HEK293 (cell line): ENCODE measurements at regions not wholly inside any gene's neighbourhood (a gene's known extent, or its start where the extent isn't known, plus 50 kb on each side); places are given as distances from the start of the nearest gene placed in this dataset.

Experiments used
- CTCF ChIA-PET: fragments of 350-600 bp; formaldehyde crosslinking; extraction: SDS; loops from one replicate; lab custom pipeline; 2021; ENCODE audit warnings: antibody characterized with exemption; lab: Yijun Ruan, JAX
- POLR2A ChIA-PET: fragments of 300-600 bp; formaldehyde crosslinking; extraction: SDS; loops from one replicate; lab custom pipeline; 2020; ENCODE audit warnings: antibody characterized with exemption, inconsistent platforms; lab: Yijun Ruan, JAX
- H3K27ac ChIP-seq: fragments of 200-500 bp; sonication (Bioruptor generic); 2 replicates; pipeline ENCODE4 v1.5.1; 2014; ENCODE audit warnings: low read depth, low read length, control low read depth, inconsistent platforms; ENCODE audit errors: extremely low read depth
- H3K36me3 ChIP-seq, 2 experiments: fragments of 200-500 bp in 1 of 2; sonication (Bioruptor generic) in 1 of 2; 1 replicate in 1 of 2; 2 replicates in 1 of 2; pipeline ENCODE4 v1.5.1; 2014 to 2017; ENCODE audit warnings: inconsistent platforms in 2 of 2, low read length in 2 of 2; ENCODE audit not compliant: control insufficient read depth in 2 of 2, insufficient read depth in 1 of 2
- H3K4me1 ChIP-seq: fragments of 200-500 bp; sonication (Bioruptor generic); 2 replicates; pipeline ENCODE4 v1.5.1; 2014; ENCODE audit warnings: mild to moderate bottlenecking, low read length, inconsistent platforms; ENCODE audit not compliant: control insufficient read depth, insufficient read depth
- H3K4me3 ChIP-seq: 2 replicates; pipeline ENCODE4 v1.5.1; 2011; ENCODE audit warnings: low read depth, mild to moderate bottlenecking, control low read depth, low read length, moderate library complexity
- H3K9me3 ChIP-seq: fragments of 200-500 bp; sonication (Bioruptor generic); 2 replicates; pipeline ENCODE4 v1.5.1; 2014; ENCODE audit warnings: low read depth, low read length, inconsistent platforms; ENCODE audit not compliant: control insufficient read depth, insufficient read depth
- GLI2 ChIP-seq: fragments of 450-650 bp; formaldehyde crosslinking; IDR thresholded peaks from 2 replicates; pipeline ENCODE4; 2017; ENCODE audit warnings: missing biosample characterization, missing genetic modification characterization, low read depth, borderline replicate concordance
- GLIS1 ChIP-seq: fragments of 450-650 bp; formaldehyde crosslinking; IDR thresholded peaks from 2 replicates; pipeline ENCODE4 v1.5.1; 2016; ENCODE audit warnings: missing biosample characterization, missing genetic modification characterization
- HOXD13 ChIP-seq: sonication (generic); formaldehyde crosslinking; IDR thresholded peaks from 2 replicates; pipeline ENCODE4 v1.8.0; 2022; ENCODE audit warnings: missing genetic modification reagents, borderline replicate concordance
- KLF17 ChIP-seq: fragments of 450-650 bp; formaldehyde crosslinking; IDR thresholded peaks from 2 replicates; pipeline ENCODE4 v1.5.1; 2016; ENCODE audit warnings: missing biosample characterization, missing genetic modification characterization
- PBX3 ChIP-seq: sonication (generic); formaldehyde crosslinking; IDR thresholded peaks from 2 replicates; pipeline ENCODE4 v1.8.1; 2022; ENCODE audit warnings: mild to moderate bottlenecking, moderate library complexity, missing genetic modification reagents
- PRDM1 ChIP-seq: fragments of 450-650 bp; formaldehyde crosslinking; IDR thresholded peaks from 2 replicates; pipeline ENCODE4; 2016; ENCODE audit warnings: missing biosample characterization, missing genetic modification characterization
- PRDM10 ChIP-seq: fragments of 450-650 bp; formaldehyde crosslinking; IDR thresholded peaks from 2 replicates; pipeline ENCODE4 v1.5.1; 2016; ENCODE audit warnings: missing biosample characterization, missing genetic modification characterization
- SALL2 ChIP-seq: fragments of 450-650 bp; formaldehyde crosslinking; IDR thresholded peaks from 2 replicates; pipeline ENCODE4 v1.5.0; 2017; ENCODE audit warnings: missing biosample characterization, mild to moderate bottlenecking, missing genetic modification characterization, borderline replicate concordance
- ZBTB11 ChIP-seq: fragments of 450-650 bp; formaldehyde crosslinking; conservative IDR thresholded peaks from 2 replicates; pipeline ENCODE4 v1.5.1; 2016; ENCODE audit warnings: low read depth, missing biosample characterization, missing genetic modification characterization
- ZBTB8A ChIP-seq: fragments of 450-650 bp; formaldehyde crosslinking; IDR thresholded peaks from 2 replicates; pipeline ENCODE4 v1.5.1; 2016; ENCODE audit warnings: missing biosample characterization, missing genetic modification characterization
- ZNF184 ChIP-seq: fragments of 450-650 bp; IDR thresholded peaks from 2 replicates; pipeline ENCODE4 v1.5.1; 2018; ENCODE audit warnings: missing biosample characterization, mild to moderate bottlenecking, missing genetic modification characterization
- ZNF19 ChIP-seq: fragments of 450-650 bp; formaldehyde crosslinking; IDR thresholded peaks from 2 replicates; pipeline ENCODE4; 2016; ENCODE audit warnings: missing biosample characterization, missing genetic modification characterization, low read depth
- ZNF221 ChIP-seq: fragments of 450-650 bp; formaldehyde crosslinking; IDR thresholded peaks from 2 replicates; pipeline ENCODE4 v1.5.1; 2017; ENCODE audit warnings: missing biosample characterization, missing genetic modification characterization, borderline replicate concordance
- ZNF341 ChIP-seq: fragments of 450-650 bp; formaldehyde crosslinking; IDR thresholded peaks from 2 replicates; pipeline ENCODE4; 2016; ENCODE audit warnings: low read depth, missing biosample characterization, missing genetic modification characterization
- ZNF626 ChIP-seq: fragments of 450-650 bp; sonication (Bioruptor Pico); formaldehyde crosslinking; IDR thresholded peaks from 2 replicates; pipeline ENCODE4 v1.5.1; 2018; ENCODE audit warnings: missing biosample characterization, missing genetic modification characterization, inconsistent platforms
- ZNF747 ChIP-seq: fragments of 450-650 bp; formaldehyde crosslinking; IDR thresholded peaks from 2 replicates; pipeline ENCODE4 v1.5.1; 2016; ENCODE audit warnings: missing biosample characterization, missing genetic modification characterization
- ZXDB ChIP-seq: fragments of 450-650 bp; formaldehyde crosslinking; IDR thresholded peaks from 2 replicates; pipeline ENCODE4 v1.5.1; 2016; ENCODE audit warnings: missing biosample characterization, missing genetic modification characterization

- TF ChIP-seq ZNF184 (tag by site-specific recombination) (no peak), PRDM1 (tag by site-specific recombination) (0 out of 2 replicates have a peak, but pooled peaks have one; percentile 21)
- Histone ChIP-seq H3K36me3 (no peaks in the 10 kb centered on the region), H3K4me3 (no peak overlapping the region), H3K27ac (no peak overlapping the region), H3K4me1 (no peaks in the 10 kb centered on the region), H3K9me3 (no peaks in the 10 kb centered on the region)
- CTCF ChIA-PET, result interaction anchor here (0.5 to 1.7 kb wide), 2 partner anchors 10 to 340 kb away, joined by 3 to 4 read pairs; no protein-coding TSS in a partner anchor
- POLR2A ChIA-PET, result no interaction called here
These were observed 60.6 kb upstream of the CASZ1 start for GRCh38 chr1:10856863-10857598.

- POLR2A ChIA-PET, result no interaction called here
These were observed 61.2 kb upstream of the CASZ1 start for GRCh38 chr1:10857687-10858086.

GRCh38 chr1:10860218-10860617 is 63.8 kb upstream of the CASZ1 start:
- H3K9me3 ChIP-seq, result no peaks in the 10 kb centered on the region
- H3K4me1 ChIP-seq, result no peaks in the 10 kb centered on the region
- no peaks in the 10 kb centered on the region for H3K36me3 ChIP-seq
- CTCF ChIA-PET, result no interaction called here
- no peak overlapping the region for H3K4me3 ChIP-seq
- POLR2A ChIA-PET, result no interaction called here
- no peak overlapping the region for H3K27ac ChIP-seq
- no peak for TF ChIP-seq ZNF221
- no peak for TF ChIP-seq ZBTB11 (tag by site-specific recombination)
- TF ChIP-seq ZNF19 (tag by site-specific recombination), result no peak
- TF ChIP-seq GLIS1, result no peak
- TF ChIP-seq SALL2 (tag by site-specific recombination), result no peak
- TF ChIP-seq ZBTB8A (tag by site-specific recombination), result no peak
- no peak for TF ChIP-seq KLF17 (tag by site-specific recombination)
- TF ChIP-seq ZNF341 (tag by site-specific recombination), result no peak
- no peak for TF ChIP-seq ZXDB (tag by site-specific recombination)
- no peak for TF ChIP-seq GLI2 (tag by site-specific recombination)

More at GRCh38 chr1:10857687-10858086, 61.2 kb upstream of the CASZ1 start:
- CTCF ChIA-PET, result interaction anchor here (0.5 to 1.7 kb wide), 2 partner anchors 10 to 340 kb away, joined by 3 to 4 read pairs; no protein-coding TSS in a partner anchor
- TF ChIP-seq HOXD13 (no peak), PBX3 (CRISPR knock-in tag) (no peak), ZNF747 (tag by site-specific recombination) (no peak), PRDM10 (tag by site-specific recombination) (no peak), ZNF626 (tag by site-specific recombination) (no peak)
- TF ChIP-seq, all 188 proteins: peak for 0
- H3K9me3 ChIP-seq, result no peaks in the 10 kb centered on the region
- no peak overlapping the region for H3K4me3 ChIP-seq
- no peak overlapping the region for H3K27ac ChIP-seq
- no peaks in the 10 kb centered on the region for H3K4me1 ChIP-seq
- H3K36me3 ChIP-seq, result no peaks in the 10 kb centered on the region
